ENCODE measurements at regions not wholly inside any gene's neighbourhood (a gene's known extent, or its start where the extent isn't known, plus 50 kb on each side); places are given as distances from the start of the nearest gene placed in this dataset.

GRCh38 chr13:54627646-54628372 is 1599.2 kb downstream of the OLFM4 start:
- no peaks in the 10 kb centered on the region for H3K9me3 ChIP-seq (ENCODE audit: control extremely low read depth in 1 of 3, control insufficient read depth in 2 of 3, insufficient read depth in 1 of 3, low read length in 2 of 3)
- intact Hi-C loops (cut with micrococcal nuclease) = no loop called here
- Mint-ChIP-seq H3K27me3 (no peaks in the 10 kb centered on the region), H3K4me3 (no peak overlapping the region), H3K9me3 (ENCODE audit: insufficient read depth) (peaks cover 3% of the 10 kb centered on the region), H3K4me1 (no peaks in the 10 kb centered on the region), H3K27ac (no peak overlapping the region)
- 79% methylated on average over 2 of the region's 3 CpGs for WGBS (ENCODE audit: insufficient coverage)
- H3K36me3 ChIP-seq (replicated peaks in 1 of 2; ENCODE audit: control extremely low read depth in 1 of 2, control insufficient read depth in 1 of 2, extremely low read depth in 1 of 2, insufficient read depth in 2 of 2, low read length in 1 of 2) = no peaks in the 10 kb centered on the region
- H3K27me3 ChIP-seq (replicated peaks in 1 of 4; ENCODE audit: control extremely low read depth in 1 of 4, control insufficient read depth in 3 of 4, insufficient read depth in 4 of 4, low read length in 3 of 4) = no peaks in the 10 kb centered on the region
- no peaks in the 10 kb centered on the region for H3K79me2 ChIP-seq (ENCODE audit: control insufficient read depth, insufficient read depth, low read length)
- ATAC-seq (ENCODE audit: low read depth) = no peak
- no peaks in the 10 kb centered on the region for H3K4me1 ChIP-seq (ENCODE audit: control insufficient read depth in 2 of 2, insufficient read depth in 2 of 2, low read length in 2 of 2)
- H2AFZ ChIP-seq (ENCODE audit: insufficient read depth, low read depth, low read length, poor library complexity, severe bottlenecking) = no peak overlapping the region
- DNase-seq = no peak
- TF ChIP-seq EZH2 (IDR thresholded peaks at IDR 0.05; ENCODE audit: borderline replicate concordance, insufficient read depth, low read depth, low read length, poor library complexity, severe bottlenecking) (no peak), CTCF (IDR thresholded peaks at IDR 0.05) (no peak)
- no peaks in the 10 kb centered on the region for H4K20me1 ChIP-seq (ENCODE audit: control insufficient read depth, insufficient read depth, low read length, poor library complexity, severe bottlenecking)
- no peak overlapping the region for H3K4me2 ChIP-seq (replicated peaks; ENCODE audit: low read depth, low read length, poor library complexity, severe bottlenecking)
- H3K27ac ChIP-seq (ENCODE audit: low read length in 2 of 2) = no peak overlapping the region
- H3K4me3 ChIP-seq (ENCODE audit: control extremely low read depth in 1 of 5, extremely low read depth in 1 of 5, insufficient read depth in 1 of 5, low read depth in 2 of 5, low read length in 4 of 5) = no peak overlapping the region
- CTCF ChIA-PET = no interaction called here
- POLR2A ChIA-PET = no interaction called here
- no peak overlapping the region for H3K9ac ChIP-seq (ENCODE audit: low read length)

- Histone ChIP-seq H3K9me3 (ENCODE audit: control extremely low read depth in 1 of 3, control insufficient read depth in 2 of 3, insufficient read depth in 1 of 3, low read length in 2 of 3) (no peaks in the 10 kb centered on the region), H2AFZ (ENCODE audit: insufficient read depth, low read depth, low read length, poor library complexity, severe bottlenecking) (no peak overlapping the region), H4K20me1 (ENCODE audit: control insufficient read depth, insufficient read depth, low read length, poor library complexity, severe bottlenecking) (no peaks in the 10 kb centered on the region), H3K36me3 (replicated peaks in 1 of 2; ENCODE audit: control extremely low read depth in 1 of 2, control insufficient read depth in 1 of 2, extremely low read depth in 1 of 2, insufficient read depth in 2 of 2, low read length in 1 of 2) (no peaks in the 10 kb centered on the region), H3K4me1 (ENCODE audit: control insufficient read depth in 2 of 2, insufficient read depth in 2 of 2, low read length in 2 of 2) (no peaks in the 10 kb centered on the region), H3K9ac (ENCODE audit: low read length) (no peak overlapping the region), H3K27me3 (replicated peaks in 1 of 4; ENCODE audit: control extremely low read depth in 1 of 4, control insufficient read depth in 3 of 4, insufficient read depth in 4 of 4, low read length in 3 of 4) (no peaks in the 10 kb centered on the region), H3K4me2 (replicated peaks; ENCODE audit: low read depth, low read length, poor library complexity, severe bottlenecking) (no peak overlapping the region), H3K27ac (ENCODE audit: low read length in 2 of 2) (no peak overlapping the region), H3K79me2 (ENCODE audit: control insufficient read depth, insufficient read depth, low read length) (no peaks in the 10 kb centered on the region), H3K4me3 (ENCODE audit: control extremely low read depth in 1 of 5, extremely low read depth in 1 of 5, insufficient read depth in 1 of 5, low read depth in 2 of 5, low read length in 4 of 5) (no peak overlapping the region)
- intact Hi-C loops (cut with micrococcal nuclease) = no loop called here
- no peak for TF ChIP-seq CTCF (IDR thresholded peaks at IDR 0.05)
- TF ChIP-seq EZH2 (IDR thresholded peaks at IDR 0.05; ENCODE audit: borderline replicate concordance, insufficient read depth, low read depth, low read length, poor library complexity, severe bottlenecking) = no peak
- H3K27me3 Mint-ChIP-seq = no peaks in the 10 kb centered on the region
- no peak overlapping the region for H3K4me3 Mint-ChIP-seq
- WGBS (ENCODE audit: insufficient coverage) = 83% methylated on average over 1 of the region's 2 CpGs
- no peak for ATAC-seq (ENCODE audit: low read depth)
- no peaks in the 10 kb centered on the region for H3K4me1 Mint-ChIP-seq
- ChIA-PET CTCF (no interaction called here), POLR2A (no interaction called here)
- peaks cover 3% of the 10 kb centered on the region for H3K9me3 Mint-ChIP-seq (ENCODE audit: insufficient read depth)
- H3K27ac Mint-ChIP-seq = no peak overlapping the region
- DNase-seq = no peak
Observed at GRCh38 chr13:54628383-54628782, 1599.8 kb downstream of the OLFM4 start.

Measured in B cell (primary cell).